ENCODE measurements at regions not wholly inside any gene's neighbourhood (a gene's known extent, or its start where the extent isn't known, plus 50 kb on each side); places are given as distances from the start of the nearest gene placed in this dataset.

GRCh38 chr3:168250415-168250861 lies 154.7 kb upstream of the GOLIM4 start:
- ChIA-PET POLR2A (interaction anchor here (0.6 to 1.5 kb wide), 2 partner anchors 24 to 348 kb away, joined by 3 read pairs; no protein-coding TSS in a partner anchor), CTCF (interaction anchor here (0.5 to 1.5 kb wide), 7 partner anchors 13 to 788 kb away, joined by 3 to 5 read pairs (median 3); no protein-coding TSS in a partner anchor)
- H3K4me1 Mint-ChIP-seq = peaks cover 35% of the 10 kb centered on the region
- peaks cover 10% of the 10 kb centered on the region for H3K9me3 Mint-ChIP-seq
- H3K36me3 Mint-ChIP-seq = peaks cover 12% of the 10 kb centered on the region
- H3K27me3 Mint-ChIP-seq (ENCODE audit: low read depth) = peaks cover 33% of the 10 kb centered on the region
- DNase-seq (ENCODE audit: low spot score) = no peak
- peak overlapping the region; percentile 11 for H3K27ac Mint-ChIP-seq
- ATAC-seq = no peak
- TF ChIP-seq MXD4 (CRISPR knock-in tag; IDR thresholded peaks at IDR 0.05; ENCODE audit: borderline replicate concordance) = no peak
- TF ChIP-seq ESRRA (CRISPR knock-in tag; IDR thresholded peaks at IDR 0.05; ENCODE audit: borderline replicate concordance) = no peak
- no peak for TF ChIP-seq JUN (CRISPR knock-in tag; IDR thresholded peaks at IDR 0.05)
- no peak for TF ChIP-seq NR2C2 (CRISPR knock-in tag; IDR thresholded peaks at IDR 0.05)
- no peak for TF ChIP-seq ELF4 (CRISPR knock-in tag; IDR thresholded peaks at IDR 0.05; ENCODE audit: low read depth)
- no peak for TF ChIP-seq PRRX2 (CRISPR knock-in tag; IDR thresholded peaks at IDR 0.05)
- no peak for TF ChIP-seq CDX4 (CRISPR knock-in tag; IDR thresholded peaks at IDR 0.05; ENCODE audit: borderline replicate concordance)
- TF ChIP-seq TEAD4 (CRISPR knock-in tag; IDR thresholded peaks at IDR 0.05) = no peak
- TF ChIP-seq CREB1 (CRISPR knock-in tag; IDR thresholded peaks at IDR 0.05) = no peak
- TF ChIP-seq TP53 (CRISPR knock-in tag; IDR thresholded peaks at IDR 0.05) = no peak
- TF ChIP-seq HMGXB4 (CRISPR knock-in tag; IDR thresholded peaks at IDR 0.05) = no peak
- TF ChIP-seq STAT6 (CRISPR knock-in tag; conservative IDR thresholded peaks at IDR 0.05; ENCODE audit: low read depth) = no peak
- TF ChIP-seq E2F1 (CRISPR knock-in tag; IDR thresholded peaks at IDR 0.05) = no peak
- TF ChIP-seq SOX15 (CRISPR knock-in tag; IDR thresholded peaks at IDR 0.05) = no peak
- no peak for TF ChIP-seq TCF7 (CRISPR knock-in tag; IDR thresholded peaks at IDR 0.05; ENCODE audit: low read depth)
- TF ChIP-seq ERG (CRISPR knock-in tag; IDR thresholded peaks at IDR 0.05) = no peak
- TF ChIP-seq ZNF512 (CRISPR knock-in tag; IDR thresholded peaks at IDR 0.05; ENCODE audit: borderline replicate concordance) = no peak
- H3K4me3 Mint-ChIP-seq = peak overlapping the region; percentile 89
